Testis (tissue), 2 donors: ENCODE measurements at regions not wholly inside any gene's neighbourhood (a gene's known extent, or its start where the extent isn't known, plus 50 kb on each side); places are given as distances from the start of the nearest gene placed in this dataset.

ENCODE experiments used
- CTCF ChIP-seq, 3 experiments: fragments of 450-650 bp in 2 of 3; fragments of 200-600 bp in 1 of 3; sonication (generic) in 1 of 3; IDR thresholded peaks; one replicate each; pipeline ENCODE4 v1.5.1; 2016 to 2019; ENCODE audit warnings: antibody characterized with exemption in 3 of 3, mild to moderate bottlenecking in 2 of 3, moderate library complexity in 1 of 3
- POLR2A ChIP-seq: fragments of 450-650 bp; IDR thresholded peaks from one replicate; pipeline ENCODE4 v1.6.1; 2017; ENCODE audit warnings: antibody characterized with exemption, mild to moderate bottlenecking, moderate library complexity

- no peak for TF ChIP-seq CTCF (IDR thresholded peaks at IDR 0.05)
- TF ChIP-seq POLR2A: no peak
Measured at GRCh38 chr4:10841697-10842096, 157.1 kb upstream of the CLNK start.
